ENCODE measurements at regions not wholly inside any gene's neighbourhood (a gene's known extent, or its start where the extent isn't known, plus 50 kb on each side); places are given as distances from the start of the nearest gene placed in this dataset.
"Not testable (repeated sequence)": the region's sequence is repeated elsewhere in the genome, so short reads cannot be mapped to it uniquely, and the experiment has no call there.

GRCh38 chr10:55750458-55750857, 610.6 kb downstream of the ZWINT start:
- H3K27ac ChIP-seq = no peak overlapping the region
- H3K36me3 ChIP-seq = no peaks in the 10 kb centered on the region
- H3K4me1 ChIP-seq (ENCODE audit: low read depth) = no peaks in the 10 kb centered on the region
- no peak for DNase-seq (ENCODE audit: low read depth in 1 of 2, low spot score in 1 of 2)
- no peaks in the 10 kb centered on the region for H3K9me3 ChIP-seq (ENCODE audit: low read depth)
- no peaks in the 10 kb centered on the region for H3K27me3 ChIP-seq
- no peak overlapping the region for H3K4me3 ChIP-seq
- no peak for TF ChIP-seq CTCF (IDR thresholded peaks at IDR 0.05; ENCODE audit: low read depth, low read length)

GRCh38 chr10:55747244-55747643, 613.8 kb downstream of the ZWINT start:
- TF ChIP-seq CTCF (IDR thresholded peaks at IDR 0.05; ENCODE audit: low read depth, low read length) = no peak
- H3K27me3 ChIP-seq = no peaks in the 10 kb centered on the region
- no peak for DNase-seq (ENCODE audit: low read depth in 1 of 2, low spot score in 1 of 2)
- H3K36me3 ChIP-seq = no peaks in the 10 kb centered on the region
- no peaks in the 10 kb centered on the region for H3K9me3 ChIP-seq (ENCODE audit: low read depth)
- H3K4me1 ChIP-seq (ENCODE audit: low read depth) = no peaks in the 10 kb centered on the region
- no peak overlapping the region for H3K27ac ChIP-seq
- H3K4me3 ChIP-seq = no peak overlapping the region

- Histone ChIP-seq H3K4me3 (no peak overlapping the region), H3K9me3 (ENCODE audit: low read depth) (no peaks in the 10 kb centered on the region), H3K27me3 (no peaks in the 10 kb centered on the region), H3K4me1 (ENCODE audit: low read depth) (no peaks in the 10 kb centered on the region), H3K27ac (no peak overlapping the region), H3K36me3 (no peaks in the 10 kb centered on the region)
- DNase-seq (ENCODE audit: low read depth in 1 of 2, low spot score in 1 of 2) = no peak
- TF ChIP-seq CTCF (IDR thresholded peaks at IDR 0.05; ENCODE audit: low read depth, low read length) = no peak
Observed at GRCh38 chr10:55746002-55746401, 615.1 kb downstream of the ZWINT start.

DNA sequence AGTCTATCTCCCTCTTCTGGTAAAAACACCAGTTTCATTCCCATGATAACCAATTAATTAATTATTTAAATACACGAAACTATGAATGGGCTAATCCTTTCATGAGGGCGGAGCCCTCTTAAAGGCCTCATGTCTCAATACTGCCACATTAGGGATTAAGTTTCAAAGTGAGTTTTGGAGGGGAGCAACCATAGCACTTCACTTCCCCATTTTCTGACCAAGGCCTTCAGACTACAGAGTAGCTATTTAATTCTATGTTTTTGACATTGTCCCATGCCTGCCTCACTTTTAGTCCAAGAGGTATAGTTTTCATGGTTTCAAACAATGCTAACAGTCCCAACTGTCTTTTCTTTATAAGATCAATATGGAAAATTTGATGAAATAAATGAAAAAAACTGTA, 618.6 kb downstream of the ZWINT start:
- H3K9me3 ChIP-seq (ENCODE audit: low read depth) = no peaks in the 10 kb centered on the region
- H3K4me1 ChIP-seq (ENCODE audit: low read depth) = no peaks in the 10 kb centered on the region
- no peak overlapping the region for H3K4me3 ChIP-seq
- H3K27ac ChIP-seq = no peak overlapping the region
- no peak for DNase-seq (ENCODE audit: low read depth in 1 of 2, low spot score in 1 of 2)
- no peaks in the 10 kb centered on the region for H3K27me3 ChIP-seq
- TF ChIP-seq CTCF (IDR thresholded peaks at IDR 0.05; ENCODE audit: low read depth, low read length) = no peak
- no peaks in the 10 kb centered on the region for H3K36me3 ChIP-seq

DNA sequence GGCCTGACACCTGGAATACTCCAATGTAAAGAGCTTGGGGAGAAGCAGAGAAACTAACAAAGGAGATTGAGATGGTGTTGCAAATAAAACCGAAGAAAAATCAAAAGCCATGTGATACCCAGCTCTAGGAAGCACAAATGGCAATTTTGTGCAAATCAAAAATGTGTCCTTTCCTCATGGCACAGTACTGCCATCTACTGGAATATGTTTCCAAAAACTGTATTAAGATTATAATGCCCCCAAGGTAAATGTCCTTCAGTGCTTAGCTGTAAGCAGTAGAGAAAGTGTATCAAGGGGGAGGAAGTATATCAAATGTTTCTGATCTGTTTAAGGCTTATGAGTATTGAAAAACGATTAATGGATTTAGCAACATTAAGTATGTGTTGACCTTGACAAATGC, 620.3 kb downstream of the ZWINT start:
- DNase-seq (ENCODE audit: low read depth in 1 of 2, low spot score in 1 of 2) = peak in 1 of 2 donors; percentile 1
- H3K27ac ChIP-seq; H3K9me3 ChIP-seq (ENCODE audit: low read depth); H3K36me3 ChIP-seq; H3K27me3 ChIP-seq; H3K4me3 ChIP-seq; H3K4me1 ChIP-seq (ENCODE audit: low read depth): not testable (repeated sequence)
- peak; percentile 3 for TF ChIP-seq CTCF (IDR thresholded peaks at IDR 0.05; ENCODE audit: low read depth, low read length)

GRCh38 chr10:55740110-55740509, 620.9 kb downstream of the ZWINT start:
- Histone ChIP-seq H3K9me3 (ENCODE audit: low read depth) (no peaks in the 10 kb centered on the region), H3K27me3 (no peaks in the 10 kb centered on the region), H3K36me3 (no peaks in the 10 kb centered on the region), H3K27ac (no peak overlapping the region), H3K4me1 (ENCODE audit: low read depth) (no peaks in the 10 kb centered on the region), H3K4me3 (no peak overlapping the region)
- no peak for TF ChIP-seq CTCF (IDR thresholded peaks at IDR 0.05; ENCODE audit: low read depth, low read length)
- no peak for DNase-seq (ENCODE audit: low read depth in 1 of 2, low spot score in 1 of 2)
